Suprapubic skin (tissue), 4 donors: ENCODE measurements at regions not wholly inside any gene's neighbourhood (a gene's known extent, or its start where the extent isn't known, plus 50 kb on each side); places are given as distances from the start of the nearest gene placed in this dataset.

ENCODE experiments used
- DNase-seq, 2 donors: peaks; one replicate each; pipeline ENCODE4 v3.0.0-alpha.2; 2019; ENCODE audit warnings: low spot score in 2 of 2
- H3K27ac ChIP-seq: fragments of 200-600 bp; sonication (generic); one replicate; pipeline ENCODE4 v1.5.1; 2019
- H3K27me3 ChIP-seq: fragments of 200-600 bp; sonication (generic); one replicate; pipeline ENCODE4 v1.5.1; 2019
- H3K36me3 ChIP-seq: fragments of 200-600 bp; sonication (generic); one replicate; pipeline ENCODE4 v1.5.1; 2019
- H3K4me1 ChIP-seq: fragments of 200-600 bp; sonication (generic); one replicate; pipeline ENCODE4 v1.5.1; 2019
- H3K4me3 ChIP-seq: fragments of 200-600 bp; sonication (generic); one replicate; pipeline ENCODE4 v1.5.1; 2019; ENCODE audit warnings: mild to moderate bottlenecking
- H3K9me3 ChIP-seq: fragments of 200-600 bp; sonication (generic); one replicate; pipeline ENCODE4 v1.5.1; 2019
- CTCF ChIP-seq, 2 donors: fragments of 200-600 bp in 1 of 2; fragments of 450-650 bp in 1 of 2; sonication (generic) in 1 of 2; IDR thresholded peaks; one replicate each; pipeline ENCODE4 v1.5.1; 2016 to 2019; ENCODE audit warnings: antibody characterized with exemption in 2 of 2, mild to moderate bottlenecking in 1 of 2, moderate library complexity in 1 of 2
- EP300 ChIP-seq: sonication (generic); formaldehyde crosslinking; IDR thresholded peaks from one replicate; pipeline ENCODE4 v1.6.1; 2017; ENCODE audit warnings: antibody characterized with exemption
- POLR2A ChIP-seq, 2 donors: fragments of 450-650 bp; IDR thresholded peaks; one replicate each; pipeline ENCODE4 v1.6.1; 2017; ENCODE audit warnings: antibody characterized with exemption in 2 of 2, mild to moderate bottlenecking in 2 of 2, moderate library complexity in 2 of 2
- POLR2AphosphoS5 ChIP-seq, 3 donors: sonication (generic); formaldehyde crosslinking; IDR thresholded peaks; one replicate each; pipeline ENCODE4 v1.6.1; 2017; ENCODE audit warnings: antibody characterized with exemption in 3 of 3
- WGBS: methylation state at CpG from one replicate; pipeline ENCODE4 v1.1.5; 2018; 5-methylcytosine and 5-hydroxymethylcytosine counted together

GRCh38 chr5:9877488-9877887 is 247.3 kb upstream of the TAS2R1 start:
- no peaks in the 10 kb centered on the region for H3K4me1 ChIP-seq
- no peak overlapping the region for H3K4me3 ChIP-seq
- H3K9me3 ChIP-seq = peaks cover 9% of the 10 kb centered on the region
- no peak overlapping the region for H3K27ac ChIP-seq
- WGBS = 62% methylated on average over 4 of the region's 4 CpGs
- no peak for TF ChIP-seq EP300
- TF ChIP-seq POLR2AphosphoS5 (IDR thresholded peaks at IDR 0.05) = no peak
- DNase-seq = no peak
- no peaks in the 10 kb centered on the region for H3K36me3 ChIP-seq
- no peaks in the 10 kb centered on the region for H3K27me3 ChIP-seq

DNA sequence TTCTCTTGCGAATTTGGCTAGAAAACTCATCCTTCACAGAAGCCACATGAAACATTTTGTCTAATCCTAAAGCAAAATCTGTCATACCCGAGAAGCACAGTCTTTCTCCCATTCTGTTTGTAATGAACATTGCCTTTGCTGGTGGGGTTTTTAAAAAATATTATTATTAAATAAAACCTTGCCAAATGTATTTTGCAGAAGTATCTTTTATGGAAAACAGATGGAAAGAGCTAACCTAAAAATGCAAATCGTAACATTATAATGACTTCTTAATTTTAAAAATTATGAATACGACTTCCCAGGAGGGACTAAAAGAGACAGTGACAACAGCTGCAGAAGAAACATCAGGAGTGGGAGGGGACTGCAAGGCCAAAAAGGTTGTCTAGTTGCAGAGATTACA is 246.3 kb upstream of the TAS2R1 start:
- WGBS = 74% methylated on average over 4 of the region's 4 CpGs
- TF ChIP-seq POLR2A (IDR thresholded peaks at IDR 0.05) (no peak), EP300 (no peak), CTCF (IDR thresholded peaks at IDR 0.05) (no peak), POLR2AphosphoS5 (IDR thresholded peaks at IDR 0.05) (no peak)
- Histone ChIP-seq H3K4me3 (no peak overlapping the region), H3K4me1 (no peaks in the 10 kb centered on the region), H3K36me3 (no peaks in the 10 kb centered on the region), H3K9me3 (peaks cover 5% of the 10 kb centered on the region), H3K27ac (no peak overlapping the region), H3K27me3 (no peaks in the 10 kb centered on the region)
- no peak for DNase-seq

DNA sequence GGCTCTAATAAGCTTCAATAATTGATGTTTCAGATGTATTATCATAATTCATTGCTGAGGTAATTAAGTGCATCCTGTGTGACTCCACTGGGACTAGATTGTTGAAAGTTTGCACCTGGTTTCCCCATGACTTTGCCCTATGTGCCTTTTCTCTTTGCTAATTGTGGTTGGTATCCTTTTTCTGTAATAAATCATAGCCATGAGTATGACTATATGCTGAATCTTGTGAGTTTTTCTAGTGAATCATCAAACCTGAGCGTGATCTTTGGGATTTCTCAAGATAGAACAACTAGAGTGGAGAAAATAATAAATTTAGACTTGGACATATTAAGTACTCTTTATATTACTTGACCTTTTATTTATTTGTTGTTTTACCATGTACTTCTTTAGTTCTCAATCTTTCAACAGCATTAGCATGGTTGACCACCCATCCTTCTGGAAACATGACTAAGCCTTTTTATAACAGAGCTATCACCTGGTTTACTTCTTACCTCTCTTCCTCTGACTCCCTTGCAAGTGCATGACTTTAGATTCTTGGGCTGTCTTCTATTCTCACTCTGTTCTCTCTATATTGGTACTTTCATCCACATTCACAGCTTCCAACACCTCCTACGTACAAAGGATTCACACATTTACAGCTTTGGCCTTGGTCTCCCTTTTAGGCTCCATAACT is 239.6 kb upstream of the TAS2R1 start:
- H3K4me3 ChIP-seq = no peak overlapping the region
- no peak overlapping the region for H3K27ac ChIP-seq
- 82% methylated on average over 2 of the region's 2 CpGs for WGBS
- H3K9me3 ChIP-seq = peaks cover 8% of the 10 kb centered on the region
- no peak for DNase-seq
- no peaks in the 10 kb centered on the region for H3K27me3 ChIP-seq
- H3K4me1 ChIP-seq = no peaks in the 10 kb centered on the region
- TF ChIP-seq POLR2AphosphoS5 (IDR thresholded peaks at IDR 0.05) (no peak), POLR2A (IDR thresholded peaks at IDR 0.05) (no peak), EP300 (no peak), CTCF (IDR thresholded peaks at IDR 0.05) (no peak)
- no peaks in the 10 kb centered on the region for H3K36me3 ChIP-seq

- Histone ChIP-seq H3K4me1 (no peaks in the 10 kb centered on the region), H3K9me3 (peaks cover 8% of the 10 kb centered on the region), H3K36me3 (no peaks in the 10 kb centered on the region), H3K4me3 (no peak overlapping the region), H3K27me3 (no peaks in the 10 kb centered on the region), H3K27ac (no peak overlapping the region)
- no peak for DNase-seq
- no peak for TF ChIP-seq POLR2A (IDR thresholded peaks at IDR 0.05)
- TF ChIP-seq CTCF (IDR thresholded peaks at IDR 0.05) = no peak
- TF ChIP-seq POLR2AphosphoS5 (IDR thresholded peaks at IDR 0.05) = no peak
- TF ChIP-seq EP300 = no peak
- WGBS = 91% methylated on average over 1 of the region's 1 CpG
Observed at GRCh38 chr5:9865574-9865973, 235.4 kb upstream of the TAS2R1 start.

DNA sequence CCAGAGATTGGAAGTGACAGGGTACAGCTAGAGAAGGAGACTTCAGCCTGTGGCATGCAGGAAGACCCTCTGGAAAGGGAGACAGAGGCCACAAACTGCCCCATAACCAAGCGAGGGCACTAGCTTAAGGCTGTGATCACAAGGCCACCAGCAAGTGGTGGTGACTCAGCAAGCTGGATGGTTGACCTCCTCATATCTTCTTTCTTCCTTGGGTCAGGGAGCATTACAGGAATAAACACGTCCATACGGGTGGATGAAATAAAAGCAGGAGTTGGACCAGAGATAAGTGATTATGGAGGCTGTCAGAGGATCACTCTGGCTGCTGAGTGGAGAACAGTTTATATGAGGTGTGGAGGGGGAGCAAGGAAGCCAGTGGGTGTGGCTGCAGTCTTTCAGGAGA is 234.6 kb upstream of the TAS2R1 start:
- H3K27me3 ChIP-seq = no peaks in the 10 kb centered on the region
- H3K36me3 ChIP-seq = no peaks in the 10 kb centered on the region
- H3K9me3 ChIP-seq = peaks cover 8% of the 10 kb centered on the region
- no peak overlapping the region for H3K4me3 ChIP-seq
- 90% methylated on average over 3 of the region's 3 CpGs for WGBS
- H3K4me1 ChIP-seq = no peaks in the 10 kb centered on the region
- no peak overlapping the region for H3K27ac ChIP-seq
- no peak for DNase-seq
- TF ChIP-seq CTCF (IDR thresholded peaks at IDR 0.05) = no peak
- TF ChIP-seq POLR2AphosphoS5 (IDR thresholded peaks at IDR 0.05) = no peak
- no peak for TF ChIP-seq EP300
- TF ChIP-seq POLR2A (IDR thresholded peaks at IDR 0.05) = no peak

DNA sequence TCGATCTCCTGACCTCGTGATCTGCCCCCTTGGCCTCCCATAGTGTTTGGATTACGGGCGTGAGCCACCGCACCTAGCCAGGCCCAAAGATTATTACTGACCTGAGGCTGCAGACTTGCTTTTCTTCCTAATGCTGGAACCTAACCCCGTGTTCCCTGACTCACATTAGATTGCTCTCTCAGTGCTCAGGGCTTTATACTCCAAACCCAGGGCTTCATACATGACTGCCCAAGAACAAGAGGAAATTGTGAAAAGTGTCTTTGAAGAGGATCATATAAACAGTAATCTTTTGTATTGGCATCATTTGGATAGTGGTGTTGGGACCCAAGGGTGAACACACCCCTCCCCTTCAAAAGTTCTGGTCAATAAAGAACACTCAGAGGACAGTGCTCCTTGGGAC is 233.3 kb upstream of the TAS2R1 start:
- no peaks in the 10 kb centered on the region for H3K36me3 ChIP-seq
- H3K4me3 ChIP-seq = no peak overlapping the region
- TF ChIP-seq EP300 (no peak), CTCF (IDR thresholded peaks at IDR 0.05) (no peak), POLR2A (IDR thresholded peaks at IDR 0.05) (no peak), POLR2AphosphoS5 (IDR thresholded peaks at IDR 0.05) (no peak)
- H3K27ac ChIP-seq = no peak overlapping the region
- H3K27me3 ChIP-seq = no peaks in the 10 kb centered on the region
- no peak for DNase-seq
- peaks cover 8% of the 10 kb centered on the region for H3K9me3 ChIP-seq
- no peaks in the 10 kb centered on the region for H3K4me1 ChIP-seq
- 96% methylated on average over 6 of the region's 6 CpGs for WGBS
